HG03103 (cell line): ENCODE measurements at regions not wholly inside any gene's neighbourhood (a gene's known extent, or its start where the extent isn't known, plus 50 kb on each side); places are given as distances from the start of the nearest gene placed in this dataset.

Experiments used
- ATAC-seq: cut with Tn5 transposase; IDR thresholded peaks from one replicate; pipeline ENCODE4 v1.9.1; 2021; ENCODE audit warnings: low read depth; ENCODE audit not compliant: unreplicated experiment

- no peak for ATAC-seq
Observed at GRCh38 chr2:120597595-120598193, 138.0 kb upstream of the GLI2 start.

DNA sequence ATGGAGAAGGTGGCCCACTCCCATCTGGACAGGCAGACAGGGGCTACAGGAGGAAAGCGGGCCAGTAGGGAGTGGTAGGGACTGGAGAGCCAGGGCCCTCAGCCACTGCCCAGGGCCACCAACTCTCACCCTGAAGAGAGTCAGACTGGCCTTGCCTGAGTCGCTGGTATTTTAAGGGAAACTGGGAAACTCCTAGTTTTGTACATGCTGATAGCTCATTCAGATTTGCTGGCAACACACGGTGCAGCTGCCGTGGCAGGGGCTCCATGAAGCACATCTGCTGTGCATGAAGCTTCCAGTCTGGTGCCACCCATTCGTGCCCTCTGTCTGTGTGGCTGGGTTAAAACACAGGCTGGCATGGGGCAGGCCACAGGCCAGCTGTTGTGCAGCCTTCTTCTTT lies 137.3 kb upstream of the GLI2 start:
- no peak for ATAC-seq

DNA sequence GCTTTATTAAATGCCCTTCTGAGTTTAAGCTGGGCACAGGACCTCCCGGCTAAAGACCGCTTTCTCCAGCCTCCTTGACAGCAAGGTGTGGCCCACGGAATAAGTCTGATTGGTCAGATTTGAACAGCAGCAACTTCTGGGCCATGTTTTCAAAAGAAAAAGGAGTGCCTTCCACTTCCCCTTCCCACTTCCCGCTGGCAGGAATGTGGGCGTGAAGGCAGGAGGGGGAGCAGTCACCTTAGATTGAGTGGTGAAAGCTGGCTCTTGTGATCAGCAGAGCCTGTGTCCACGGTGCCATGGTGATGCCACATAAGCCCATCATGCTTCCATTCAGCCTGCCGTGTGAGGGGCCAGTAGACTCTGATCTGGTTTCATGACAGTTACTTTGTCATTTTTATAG lies 136.6 kb upstream of the GLI2 start:
- no peak for ATAC-seq

DNA sequence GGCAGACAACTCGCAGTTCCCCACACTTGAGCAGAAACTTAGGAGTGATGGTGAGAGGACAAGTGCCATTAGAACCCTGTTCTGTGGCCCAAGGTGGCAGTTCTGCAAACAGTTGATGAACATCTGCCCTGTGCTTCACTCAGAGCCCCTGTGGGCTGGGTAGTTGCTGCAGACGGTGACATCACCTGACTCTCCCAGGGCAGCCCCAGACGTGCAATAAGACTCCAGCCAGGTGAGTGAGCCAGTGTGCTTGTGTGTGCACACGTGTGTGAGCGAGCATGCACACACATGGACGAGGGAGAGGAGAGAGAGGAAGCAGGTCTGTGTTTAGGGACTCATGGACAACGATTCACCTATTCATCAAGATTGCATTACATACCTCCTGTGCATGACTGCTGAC lies 136.0 kb upstream of the GLI2 start:
- ATAC-seq = no peak

DNA sequence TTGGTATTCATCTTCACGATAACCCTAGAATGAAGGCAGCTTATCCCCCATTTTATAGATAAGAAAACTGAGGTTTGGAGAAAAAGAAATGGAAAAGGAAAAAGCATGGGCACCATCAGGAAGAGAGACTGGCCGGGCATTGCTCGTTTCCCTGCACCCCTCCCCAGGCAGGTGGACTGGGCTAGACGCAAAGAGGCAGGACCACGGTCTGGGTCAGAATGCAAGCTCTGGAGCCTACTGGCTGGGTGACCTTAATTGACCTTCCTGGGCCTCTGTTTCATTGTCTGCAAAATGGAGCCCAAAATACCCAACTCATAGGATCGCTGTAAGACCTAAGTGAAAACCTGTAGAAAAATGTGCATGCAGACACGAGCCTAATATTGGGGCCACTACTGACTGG lies 135.3 kb upstream of the GLI2 start:
- ATAC-seq = no peak

DNA sequence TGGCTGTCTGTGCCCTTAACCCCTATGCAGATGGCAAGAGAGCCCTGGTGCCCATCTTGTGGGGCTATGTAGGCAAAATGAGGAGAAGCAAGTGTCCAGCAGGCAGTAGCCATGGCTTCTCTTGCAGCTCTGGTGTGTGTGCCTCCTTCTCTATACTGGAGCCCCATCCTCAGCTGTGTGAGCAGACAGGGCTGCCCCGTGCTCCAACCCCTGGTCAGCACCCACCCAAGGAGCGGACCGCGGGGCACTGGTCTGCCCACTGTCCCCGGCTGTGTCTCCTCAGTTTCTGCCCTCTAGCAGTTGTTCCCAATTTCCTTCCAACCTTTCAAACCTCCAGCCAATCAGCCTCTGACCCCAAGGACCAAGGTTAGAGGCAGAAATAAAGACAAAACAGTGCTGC lies 134.9 kb upstream of the GLI2 start:
- no peak for ATAC-seq

DNA sequence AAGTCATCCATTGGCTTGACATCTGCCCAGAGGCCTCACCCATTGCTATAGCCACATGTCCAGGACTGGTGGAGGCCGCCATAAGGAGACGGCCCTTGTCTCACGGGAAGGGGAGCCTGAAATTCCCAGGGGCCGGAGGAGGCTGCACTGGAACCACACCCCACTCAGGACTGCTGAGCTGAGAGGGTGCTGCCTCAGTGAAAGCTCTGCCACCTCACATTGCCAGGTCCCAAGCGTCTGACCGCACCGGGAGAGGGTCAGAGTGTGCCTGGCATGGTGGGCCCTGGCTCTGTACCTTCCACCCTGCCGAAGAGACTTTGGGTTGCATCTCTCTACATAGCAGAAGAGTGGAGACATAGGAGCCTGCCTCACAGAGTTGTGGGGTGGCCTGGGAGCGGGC lies 134.1 kb upstream of the GLI2 start:
- no peak for ATAC-seq

- no peak for ATAC-seq
Observed at GRCh38 chr2:120602251-120602650, 133.4 kb upstream of the GLI2 start.

GRCh38 chr2:120604767-120605166 lies 130.9 kb upstream of the GLI2 start:
- no peak for ATAC-seq

DNA sequence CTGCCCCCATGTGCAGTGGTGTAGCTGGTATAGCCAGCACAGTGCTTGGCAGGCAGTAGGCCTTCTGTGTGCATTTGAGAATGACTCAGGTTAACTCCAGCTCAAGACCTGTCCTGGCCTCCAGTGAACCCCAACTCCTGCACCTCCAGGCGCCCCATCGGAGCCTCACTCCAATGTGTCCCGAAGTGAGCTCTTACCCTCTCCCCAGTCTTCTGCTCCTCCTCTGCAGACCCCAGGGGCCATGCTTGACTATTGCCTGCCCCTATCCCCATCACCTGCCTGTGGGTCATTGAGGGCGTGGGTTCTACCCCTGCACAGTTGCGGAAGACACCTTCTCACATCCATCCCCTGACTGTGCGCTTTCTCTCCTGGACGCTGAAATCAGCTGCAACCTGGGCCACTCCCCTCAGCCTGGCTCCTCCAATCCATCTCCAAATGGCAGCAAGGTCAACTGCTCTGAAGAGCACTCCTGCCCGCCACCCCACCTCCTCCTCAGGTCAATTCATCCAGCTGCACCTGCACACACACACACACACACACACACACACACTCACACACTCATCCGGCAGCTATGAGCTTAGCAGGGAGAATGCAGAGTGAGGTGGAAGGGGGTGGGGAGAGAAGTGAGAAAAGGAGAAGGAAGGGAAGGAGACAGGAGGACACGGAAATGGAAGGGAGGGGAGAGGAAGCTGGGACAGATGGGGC lies 130.3 kb upstream of the GLI2 start:
- no peak for ATAC-seq

DNA sequence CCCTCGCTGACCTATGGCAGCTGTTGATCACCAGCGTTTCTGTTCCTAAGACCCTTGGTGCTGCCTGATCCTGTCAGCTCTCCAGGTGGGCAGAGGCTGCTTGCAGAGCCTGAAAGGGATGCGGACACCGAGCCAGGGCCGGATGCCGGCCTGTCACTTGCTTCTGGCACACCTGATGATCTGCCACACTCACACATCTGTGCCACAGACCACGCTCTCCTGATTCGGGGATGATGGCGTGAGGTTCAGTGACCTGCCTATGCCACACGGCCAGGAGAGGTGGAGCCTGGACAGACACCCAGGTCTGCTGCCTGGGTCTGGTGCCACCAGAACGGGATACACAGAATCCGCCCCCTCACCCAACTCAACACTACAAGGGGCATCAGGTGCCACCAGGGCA lies 129.4 kb upstream of the GLI2 start:
- ATAC-seq = no peak

DNA sequence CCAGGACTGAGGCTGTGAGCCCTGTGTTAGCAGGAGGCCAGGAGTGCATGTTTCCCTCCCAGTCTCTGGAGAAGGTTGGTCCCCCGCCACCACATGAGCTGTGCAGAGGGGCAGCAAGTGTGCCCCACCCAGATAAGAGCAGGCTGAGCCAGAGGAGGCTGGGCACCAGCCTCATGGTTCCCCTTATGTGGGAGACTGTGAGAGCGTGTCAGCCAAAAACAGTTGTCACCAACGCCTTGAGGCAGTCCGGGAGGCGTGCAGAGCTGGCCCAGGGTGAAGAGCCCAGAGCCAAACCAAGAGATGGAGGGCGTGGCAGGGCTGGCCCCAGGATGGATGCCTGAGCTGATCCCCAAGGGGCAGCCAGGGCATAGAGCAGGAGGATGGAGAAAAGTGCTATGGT lies 128.7 kb upstream of the GLI2 start:
- ATAC-seq = no peak

DNA sequence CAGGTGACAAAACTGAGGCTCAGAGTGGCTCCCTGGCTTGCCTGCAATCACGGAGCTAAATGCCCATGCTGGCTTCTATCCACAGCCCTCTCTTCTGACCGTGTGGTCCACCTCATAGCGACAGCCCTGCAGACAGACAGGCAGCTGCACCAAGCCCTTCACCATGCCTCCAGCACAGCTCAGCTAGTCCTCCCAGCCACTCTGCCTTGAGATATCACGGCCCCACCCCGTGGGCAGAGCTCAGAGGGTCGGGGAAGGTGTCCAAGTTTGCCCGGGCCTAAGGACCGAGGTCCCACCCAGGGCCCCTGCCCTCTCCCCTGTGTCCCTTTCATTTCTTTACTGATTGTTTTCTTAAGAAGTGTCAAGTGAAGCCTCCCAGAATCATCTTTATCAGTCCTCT lies 128.2 kb upstream of the GLI2 start:
- no peak for ATAC-seq

DNA sequence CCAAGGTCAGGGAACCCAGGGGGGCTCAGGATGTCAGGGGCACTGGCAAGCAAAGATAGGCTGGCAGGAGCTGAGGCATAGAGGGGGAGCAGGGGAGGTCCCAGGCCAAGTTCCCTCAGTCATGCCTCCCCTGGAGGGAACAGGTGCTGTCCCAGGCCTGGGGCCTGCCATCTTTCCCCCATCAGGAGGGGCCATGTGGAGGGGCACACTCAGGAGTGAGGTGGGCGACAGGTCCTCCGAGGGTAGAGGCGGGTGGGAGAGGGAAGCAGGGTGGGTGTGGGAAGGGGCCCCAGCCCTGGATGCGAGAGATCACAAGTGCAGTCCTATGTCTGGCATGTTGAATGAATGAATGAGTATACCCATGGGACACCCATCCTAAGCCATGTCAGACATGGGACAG lies 127.7 kb upstream of the GLI2 start:
- ATAC-seq = no peak

- ATAC-seq = no peak
Observed at GRCh38 chr2:120609826-120610395, 125.8 kb upstream of the GLI2 start.

DNA sequence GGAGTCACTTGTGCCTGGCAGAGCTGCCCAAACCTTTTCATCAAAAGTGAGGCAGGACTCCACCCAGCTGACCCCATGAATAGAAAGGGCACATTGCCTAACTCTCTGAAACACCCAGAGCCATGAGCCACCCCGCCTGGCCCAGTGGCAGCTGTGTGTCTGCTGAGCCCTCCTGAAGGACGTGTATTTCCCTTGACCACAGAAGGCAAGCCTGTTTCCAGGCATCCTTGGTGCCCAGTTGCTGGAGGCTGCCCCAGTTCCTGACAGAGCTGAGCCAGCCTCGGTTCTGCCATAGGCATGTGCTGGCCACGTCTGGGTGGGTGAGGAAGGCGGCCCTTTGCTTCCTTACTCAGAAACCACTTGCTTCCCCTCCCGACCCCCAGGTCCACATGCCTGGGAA lies 124.7 kb upstream of the GLI2 start:
- no peak for ATAC-seq

DNA sequence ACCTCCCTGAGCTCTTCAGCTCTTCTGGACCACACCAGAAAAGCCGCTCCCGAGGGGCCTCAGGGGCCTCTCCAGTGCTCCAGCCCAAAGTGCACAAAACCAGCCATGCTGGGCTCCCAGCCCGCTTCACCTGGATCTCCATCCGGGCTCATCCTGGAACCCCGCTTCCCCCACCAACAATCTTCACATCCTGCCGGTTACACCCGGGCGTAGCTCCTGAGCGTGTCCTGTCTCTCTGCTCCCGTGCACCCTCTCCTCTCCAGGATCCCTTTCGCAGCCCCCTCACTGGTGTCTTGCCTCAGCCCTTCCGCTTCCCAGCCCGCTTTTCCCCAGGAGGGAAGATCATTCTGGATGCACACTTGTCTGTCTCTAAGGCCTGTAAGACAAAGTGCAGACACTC lies 123.7 kb upstream of the GLI2 start:
- no peak for ATAC-seq

DNA sequence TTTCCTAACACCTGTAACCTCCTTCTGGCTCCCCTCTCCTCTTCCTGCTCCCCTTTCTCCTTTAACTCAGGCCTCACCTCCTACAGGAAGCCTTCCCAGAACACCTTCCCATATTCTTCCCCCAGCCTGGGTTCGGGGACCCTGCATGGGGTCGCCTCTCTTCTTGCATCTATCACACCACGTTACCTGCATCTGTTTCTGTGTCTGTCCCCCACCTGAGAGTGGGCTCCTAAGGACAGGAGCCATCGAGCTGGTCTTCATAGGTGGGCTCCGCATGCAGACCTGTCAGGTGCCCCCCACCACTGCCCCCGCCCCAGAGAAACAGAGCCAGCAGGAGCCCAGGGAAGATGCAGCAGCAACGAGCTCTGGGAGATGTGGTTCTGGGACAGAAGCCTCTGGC lies 123.2 kb upstream of the GLI2 start:
- ATAC-seq = no peak

DNA sequence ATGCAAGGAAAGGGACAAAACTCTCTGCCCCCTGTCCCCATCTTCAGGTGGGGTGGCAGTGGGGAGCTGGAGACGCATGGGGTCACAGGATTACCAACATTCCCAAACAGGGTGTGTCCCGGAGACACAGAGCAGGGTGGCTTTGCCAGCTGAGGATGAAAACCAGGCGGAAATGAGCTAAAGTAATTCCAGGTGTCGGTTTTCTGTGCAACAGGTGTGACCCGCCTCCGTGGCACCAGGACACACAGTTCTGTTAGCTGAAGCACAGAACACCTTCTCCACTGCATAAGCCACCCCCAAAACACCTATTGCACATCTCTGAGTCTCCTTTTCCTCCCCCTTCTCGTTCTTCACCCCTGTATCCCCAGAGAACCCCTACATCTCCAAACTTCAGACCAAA lies 122.7 kb upstream of the GLI2 start:
- ATAC-seq = no peak

- no peak for ATAC-seq
Observed at GRCh38 chr2:120613742-120614571, 121.7 kb upstream of the GLI2 start.

DNA sequence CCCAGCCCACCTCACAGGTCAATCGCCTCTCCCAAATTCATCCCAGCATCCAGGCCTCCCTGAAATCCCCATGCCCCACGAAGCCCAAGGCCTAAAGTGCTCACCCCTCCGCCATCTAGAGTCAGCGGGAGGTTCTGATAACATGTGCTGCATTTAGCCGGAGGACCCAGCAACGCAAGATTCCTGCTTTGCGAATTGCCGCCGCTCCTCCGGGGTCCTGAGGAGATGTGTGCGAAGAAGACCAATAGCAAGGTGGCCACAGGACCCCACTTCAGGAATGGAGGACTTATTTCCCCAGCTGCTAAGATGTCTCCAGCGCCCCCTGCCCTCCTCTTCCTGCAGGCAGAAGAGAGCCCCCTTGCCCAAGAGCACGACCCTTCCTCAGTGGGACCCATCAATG lies 120.8 kb upstream of the GLI2 start:
- ATAC-seq = no peak

- ATAC-seq = no peak
Observed at GRCh38 chr2:120616261-120616660, 119.4 kb upstream of the GLI2 start.
